HG03432 (cell line): ENCODE measurements at regions not wholly inside any gene's neighbourhood (a gene's known extent, or its start where the extent isn't known, plus 50 kb on each side); places are given as distances from the start of the nearest gene placed in this dataset.
"Not testable (repeated sequence)": the region's sequence is repeated elsewhere in the genome, so short reads cannot be mapped to it uniquely, and the experiment has no call there.

ENCODE experiments used
- ATAC-seq: cut with Tn5 transposase; IDR thresholded peaks from one replicate; pipeline ENCODE4 v1.9.1; 2021; ENCODE audit warnings: mild to moderate bottlenecking, moderate library complexity; ENCODE audit not compliant: unreplicated experiment

DNA sequence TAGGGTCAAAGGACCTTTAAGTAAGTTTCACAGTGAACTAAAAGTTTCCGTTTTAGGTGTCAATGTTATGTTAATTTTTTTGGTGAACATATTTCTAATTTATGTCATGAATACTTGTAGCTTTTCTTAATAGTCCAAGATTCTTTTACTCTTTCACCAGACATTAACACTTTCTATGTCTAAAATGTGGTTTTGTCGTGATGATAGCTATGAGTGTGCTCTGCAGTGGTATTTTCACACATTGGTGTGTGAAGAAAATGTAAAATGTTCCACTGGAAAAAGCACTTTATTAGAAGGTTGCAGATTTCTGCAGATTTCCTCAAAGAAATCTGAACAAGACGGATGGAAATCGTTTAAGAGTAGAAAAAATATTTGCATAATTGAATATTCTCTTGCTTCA is 561.0 kb upstream of the ANKRD30A start:
- no peak for ATAC-seq

DNA sequence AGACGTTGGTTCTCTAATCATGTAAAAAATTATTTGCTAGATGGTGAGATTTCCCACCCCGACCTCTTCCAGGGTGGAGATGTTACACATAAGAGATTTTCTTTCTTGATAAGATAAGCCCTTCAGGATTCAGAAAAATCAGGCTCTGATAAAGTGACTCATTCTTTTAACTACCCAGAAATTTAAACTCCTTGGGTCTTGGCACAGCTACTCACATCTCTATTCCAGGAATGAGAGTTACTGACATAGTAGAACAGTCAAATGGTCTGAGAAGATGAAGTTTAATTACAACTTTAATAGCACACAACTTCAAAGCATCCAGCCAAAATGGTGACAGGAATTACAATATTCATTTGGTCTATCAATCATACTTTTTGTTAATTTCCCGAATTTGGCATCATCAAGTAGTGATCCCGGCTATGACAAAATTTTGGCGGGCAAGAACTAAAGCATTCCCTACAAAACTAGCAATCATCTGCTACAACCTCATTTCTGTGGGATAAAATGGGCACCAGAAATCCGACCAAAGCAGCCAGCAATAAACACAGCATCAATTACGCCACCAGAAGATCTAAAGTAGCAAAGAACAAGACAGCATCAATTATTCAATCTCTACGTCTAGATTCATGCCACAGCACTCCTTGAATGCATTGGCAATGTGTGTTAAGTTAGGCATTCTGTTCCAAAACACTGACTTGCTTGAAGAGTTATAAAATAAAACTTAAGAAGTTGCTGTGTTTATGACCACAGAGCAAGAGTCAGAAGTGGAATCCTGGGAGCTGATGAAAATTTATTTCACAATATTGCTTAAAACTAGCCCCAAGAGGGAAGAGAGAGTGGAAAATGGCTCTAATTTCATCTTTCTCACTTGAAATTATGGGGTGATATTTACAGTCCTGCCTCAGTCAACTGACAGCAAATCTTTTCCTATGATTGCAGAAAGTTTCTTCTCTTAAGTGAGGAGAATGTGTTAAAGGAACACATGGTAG is 565.7 kb upstream of the ANKRD30A start:
- no peak for ATAC-seq

DNA sequence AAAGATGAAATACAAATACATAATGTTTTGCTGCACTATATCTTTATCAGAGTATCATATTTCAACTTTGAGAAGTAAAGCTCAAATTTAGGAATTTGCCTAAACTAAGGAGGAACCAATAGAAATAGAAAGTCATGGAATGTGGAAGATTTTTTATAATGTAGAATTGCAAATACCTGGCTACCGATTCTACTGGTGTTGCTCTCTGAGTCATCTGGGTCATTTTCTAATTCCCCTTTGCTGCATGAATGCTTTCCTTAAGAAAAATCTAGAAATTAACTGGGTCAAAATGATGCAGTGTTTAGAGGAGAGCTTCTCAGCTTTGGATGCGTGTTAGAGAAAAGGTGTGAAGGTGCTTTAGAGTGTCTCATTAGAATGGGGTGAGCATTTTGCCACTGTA is 568.9 kb upstream of the ANKRD30A start:
- no peak for ATAC-seq

DNA sequence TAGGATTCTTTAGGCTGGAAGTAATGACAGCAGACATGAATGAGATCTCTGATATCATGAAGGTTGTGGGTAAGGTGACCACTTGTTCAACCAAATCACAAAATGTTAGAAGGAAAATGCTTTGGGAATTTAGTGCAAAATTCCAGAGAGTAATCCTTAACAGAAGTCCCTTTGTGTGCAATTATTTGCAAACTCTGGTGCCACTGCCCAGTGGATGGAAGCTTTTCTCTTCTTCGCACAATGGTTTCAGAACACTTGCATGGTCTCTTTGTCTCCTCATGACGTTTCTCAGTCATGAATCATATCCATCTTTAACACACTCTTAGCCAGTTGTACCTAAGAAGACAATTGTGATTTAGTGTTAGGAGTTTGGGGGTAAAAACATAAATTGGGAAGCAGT is 570.4 kb upstream of the ANKRD30A start:
- ATAC-seq = no peak

DNA sequence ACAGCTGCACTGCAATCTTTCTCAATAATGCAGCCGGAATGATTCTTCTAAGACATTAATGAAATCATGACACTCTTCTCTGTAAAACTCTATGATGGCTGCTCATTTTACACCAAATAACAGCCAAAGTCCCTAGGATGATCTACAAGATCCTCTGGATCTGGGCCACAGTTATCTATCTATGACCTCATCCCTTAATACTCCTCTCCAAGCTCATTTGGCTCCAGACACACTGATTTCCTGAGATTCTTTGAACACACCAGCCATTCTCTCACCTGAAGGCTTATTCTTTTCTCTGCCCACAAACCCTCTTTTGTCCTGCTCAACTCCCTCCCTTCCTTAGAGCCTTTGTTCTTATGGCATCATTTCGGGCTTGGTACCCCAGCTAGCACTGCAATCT is 577.4 kb upstream of the ANKRD30A start:
- no peak for ATAC-seq

DNA sequence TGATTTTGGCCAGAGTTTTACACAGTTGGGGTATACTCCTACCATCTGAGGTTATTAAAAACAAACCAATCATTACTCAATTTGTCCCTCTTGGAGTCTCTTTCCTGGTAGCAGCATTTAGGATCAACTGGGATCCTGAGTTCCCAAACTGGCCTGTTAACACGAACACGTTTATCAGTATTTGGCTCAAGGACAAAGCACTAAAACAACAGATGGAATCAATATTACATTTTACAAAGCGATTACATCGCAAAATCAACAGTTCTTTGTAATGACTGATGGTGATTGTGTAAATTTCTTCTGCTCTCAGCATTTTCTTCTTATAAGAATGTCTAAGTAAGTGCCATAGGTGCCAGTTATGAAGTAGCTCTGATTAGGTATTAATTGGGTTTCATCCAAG is 582.9 kb upstream of the ANKRD30A start:
- no peak for ATAC-seq

DNA sequence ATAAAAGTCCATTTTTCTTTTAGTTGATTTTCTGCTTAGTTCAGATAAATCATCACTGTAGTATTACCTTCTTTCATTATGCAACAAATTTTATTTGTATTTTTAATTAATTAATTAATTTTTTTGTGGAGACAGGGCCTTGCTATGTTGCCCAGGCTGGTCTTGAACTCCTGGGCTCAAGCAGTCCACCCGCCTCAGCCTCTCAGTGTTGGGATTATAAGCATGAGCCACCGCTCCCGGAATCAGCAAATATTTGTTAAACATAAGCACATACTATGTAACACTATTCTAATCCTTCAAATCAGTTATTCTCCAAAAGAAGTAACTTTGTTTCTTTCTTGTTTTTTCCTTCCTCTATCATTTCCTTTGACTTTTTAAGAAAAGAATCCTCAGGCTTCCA is 584.8 kb upstream of the ANKRD30A start:
- no peak for ATAC-seq

DNA sequence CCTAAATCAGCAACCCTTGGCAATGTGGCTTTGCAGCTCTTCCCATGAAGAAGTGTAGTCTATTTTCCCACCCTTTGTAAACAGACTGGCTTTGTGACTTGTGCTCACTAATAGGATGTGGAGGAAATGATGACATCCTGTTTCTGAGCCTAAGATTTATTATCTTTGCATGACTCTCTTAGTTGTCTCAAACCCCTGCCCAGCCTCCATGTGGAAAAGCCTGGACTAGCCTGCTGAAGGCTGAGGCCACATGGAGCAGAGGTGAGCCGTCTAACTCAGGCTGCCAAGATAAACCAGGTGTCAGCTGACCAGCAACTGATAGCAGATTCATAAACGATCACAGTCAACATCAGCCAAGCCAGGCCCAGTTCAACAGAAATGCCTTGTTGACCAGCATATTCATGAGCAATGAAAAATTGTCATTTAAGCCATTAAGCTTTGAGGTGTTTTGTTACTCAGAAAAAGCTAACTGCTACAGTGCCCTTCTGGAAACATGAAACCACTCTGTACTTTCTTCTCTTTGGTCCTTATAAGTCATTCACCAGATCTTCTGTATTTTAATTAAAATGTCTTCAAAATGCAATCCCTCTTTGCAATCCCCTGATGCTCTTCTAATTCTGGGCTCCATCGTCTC is 586.3 kb upstream of the ANKRD30A start:
- ATAC-seq = no peak

DNA sequence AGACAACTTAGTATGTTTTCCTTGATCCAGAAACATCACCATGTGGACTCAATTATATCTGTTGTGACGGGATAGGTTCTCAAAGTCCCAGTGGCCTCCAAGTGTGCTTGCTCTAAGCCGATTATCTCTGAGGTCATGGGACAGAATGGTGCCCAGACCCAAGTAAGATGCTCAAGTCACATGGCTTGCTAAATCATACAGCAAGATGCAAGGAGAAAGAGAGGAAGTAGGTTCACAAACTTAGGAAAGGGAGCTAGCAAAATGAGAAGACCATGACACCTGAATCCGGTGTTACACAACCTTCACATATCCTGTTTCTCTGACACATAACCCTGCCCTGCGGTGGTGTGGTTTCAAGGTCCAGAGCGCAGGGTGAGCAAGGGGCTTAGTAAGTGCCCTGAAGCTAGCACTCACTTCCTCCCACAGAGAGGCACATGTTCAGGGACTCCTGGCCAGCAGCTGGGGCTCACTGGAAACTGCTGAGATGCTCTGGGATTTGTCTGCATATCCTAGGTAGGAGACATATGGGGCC is 590.9 kb upstream of the ANKRD30A start:
- ATAC-seq = peak; percentile 99

DNA sequence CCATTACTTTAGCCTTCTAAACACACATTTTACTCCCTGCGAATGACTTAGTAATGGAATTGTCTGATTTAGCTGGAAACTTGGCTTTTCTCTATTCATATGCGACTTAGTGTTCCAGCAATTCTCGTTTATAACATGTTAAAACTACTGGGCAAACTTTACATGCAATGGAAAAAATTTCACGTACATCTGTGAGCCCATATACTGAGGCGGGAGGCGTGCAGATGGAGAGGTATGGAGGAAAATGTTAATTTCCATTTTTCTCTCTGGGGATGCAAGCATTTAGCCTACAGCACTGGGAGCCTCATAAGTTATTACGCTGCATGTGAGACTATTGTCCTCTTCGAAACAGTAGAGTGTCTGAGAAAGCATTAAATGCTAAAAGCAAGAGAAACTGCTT is 591.5 kb upstream of the ANKRD30A start:
- no peak for ATAC-seq

DNA sequence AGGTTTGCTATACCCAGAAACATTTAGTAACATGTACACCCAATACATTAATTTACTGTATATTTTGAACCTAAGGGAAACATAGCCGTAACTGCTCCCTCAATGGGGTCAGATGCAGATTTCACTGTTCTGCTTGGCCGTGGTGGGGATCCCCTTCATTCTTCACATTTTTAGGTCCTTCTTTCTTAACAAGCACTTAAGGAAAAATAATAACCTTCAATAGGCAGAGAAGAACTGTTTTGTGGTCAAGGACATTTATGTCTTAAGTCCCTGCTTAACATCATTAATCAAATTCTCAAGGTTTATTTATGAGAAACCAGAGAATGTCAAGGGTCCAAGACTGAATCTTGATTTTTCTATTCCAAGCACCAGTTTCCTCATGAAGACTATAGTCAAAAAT is 592.1 kb upstream of the ANKRD30A start:
- ATAC-seq = no peak

DNA sequence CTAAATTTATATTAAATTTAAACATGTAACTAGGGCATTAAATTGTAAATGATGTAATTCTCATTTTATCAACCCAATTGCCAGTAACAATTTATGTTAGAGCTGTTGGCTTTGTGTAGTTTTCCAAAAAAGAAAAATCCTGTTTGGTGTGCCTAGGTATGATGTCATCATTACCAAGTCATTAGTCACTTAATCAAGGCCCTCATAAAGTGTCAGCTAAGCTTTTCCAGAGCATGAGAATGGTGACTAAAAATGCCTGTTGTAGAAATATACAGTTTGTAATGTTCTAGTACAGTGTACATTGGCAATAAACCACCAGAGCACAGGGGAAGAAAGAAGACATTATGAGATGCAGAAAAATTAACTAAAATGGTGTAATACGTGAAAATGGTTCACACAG is 593.8 kb upstream of the ANKRD30A start:
- ATAC-seq = no peak

DNA sequence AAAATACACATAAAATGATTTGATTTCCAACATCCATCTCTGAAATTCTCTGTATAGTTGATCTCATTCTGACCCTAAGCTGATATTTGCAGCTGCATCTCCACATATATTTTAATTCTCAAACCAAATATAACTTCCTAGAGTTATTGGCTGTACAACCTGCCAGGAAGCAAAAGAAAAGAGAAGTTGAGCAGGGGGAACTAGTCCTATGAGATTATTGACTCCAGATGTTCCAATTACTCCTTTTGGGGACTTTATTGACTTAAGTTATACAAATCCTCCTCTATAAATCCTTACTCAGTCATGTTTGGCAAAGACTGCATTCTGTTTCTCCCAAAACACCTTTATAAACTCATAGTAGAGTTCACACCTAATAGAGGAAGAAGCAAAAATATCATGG is 599.4 kb upstream of the ANKRD30A start:
- no peak for ATAC-seq

DNA sequence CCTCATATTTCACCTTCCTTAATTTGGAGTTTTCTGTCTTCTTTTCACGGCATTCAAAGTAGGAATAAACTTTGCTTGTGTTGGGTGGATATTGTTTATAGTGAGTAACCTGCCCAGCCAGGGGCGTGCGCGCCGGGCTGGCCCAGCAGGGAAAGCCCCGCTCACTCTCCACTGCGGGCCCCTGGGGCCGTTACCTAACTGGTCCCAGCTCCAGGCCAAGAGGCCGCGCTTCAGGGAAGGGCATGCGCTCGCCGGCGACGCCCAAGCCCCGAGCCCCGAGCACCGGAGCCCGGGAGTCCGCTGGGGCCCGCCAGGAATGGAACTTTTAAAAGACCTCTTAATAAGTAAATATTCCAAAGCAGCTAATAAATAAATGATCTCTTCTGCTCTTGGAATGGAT is 601.3 kb upstream of the ANKRD30A start:
- ATAC-seq = not testable (repeated sequence)

DNA sequence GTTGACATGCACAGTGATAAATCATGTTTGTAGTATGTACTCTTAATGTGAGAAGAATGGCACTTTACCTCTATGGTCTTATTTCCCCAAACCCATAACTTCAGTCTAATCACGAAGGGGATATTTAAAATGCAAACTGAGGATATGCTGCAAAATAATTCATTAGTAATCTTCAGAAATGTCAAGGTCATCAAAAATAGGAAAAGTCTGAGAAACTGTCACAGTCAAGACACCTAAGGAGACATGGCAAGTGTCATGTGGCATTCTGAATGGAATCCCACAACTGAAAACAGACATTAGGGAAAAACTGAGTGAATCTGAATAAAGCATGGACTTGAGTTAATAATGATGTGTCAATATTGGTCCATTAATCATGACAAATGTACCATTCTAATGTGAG is 605.5 kb upstream of the ANKRD30A start:
- ATAC-seq = no peak

DNA sequence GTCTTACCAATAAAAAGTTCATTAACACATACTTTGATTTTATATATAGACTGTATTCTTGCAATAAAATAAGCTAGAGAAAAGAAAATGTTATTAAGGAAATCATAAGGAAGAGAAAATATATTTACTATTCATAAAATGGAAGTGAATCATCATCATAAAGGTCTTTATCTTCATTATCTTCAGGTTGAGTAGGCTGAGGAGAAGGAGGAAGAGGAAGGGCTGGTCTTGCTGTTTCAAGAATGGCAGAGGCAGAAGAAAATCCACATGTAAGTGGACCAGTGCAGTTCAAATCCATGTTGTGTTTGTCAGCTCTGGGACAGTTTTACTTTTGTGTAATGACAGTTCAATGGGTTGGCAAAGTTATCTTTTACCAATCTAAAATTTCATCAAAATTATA is 609.1 kb upstream of the ANKRD30A start:
- no peak for ATAC-seq

DNA sequence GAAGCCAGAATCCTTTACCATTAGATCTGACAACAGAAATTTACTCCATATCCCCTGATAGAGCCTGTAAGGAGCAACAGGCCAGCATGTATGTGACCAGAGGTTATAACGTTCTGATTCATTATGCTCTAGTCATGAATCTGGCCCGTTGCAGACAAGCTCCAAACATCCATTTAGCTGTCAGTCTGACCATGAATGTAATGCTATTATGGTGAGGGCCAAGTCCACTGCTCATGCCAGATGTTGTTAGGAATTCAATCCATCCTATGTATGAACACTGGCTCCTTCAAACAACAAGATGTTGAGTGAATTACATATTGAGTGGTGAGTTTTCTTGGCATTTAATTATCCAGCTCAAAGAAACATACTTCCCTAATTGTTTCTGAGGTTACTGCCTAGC is 610.1 kb upstream of the ANKRD30A start:
- no peak for ATAC-seq

DNA sequence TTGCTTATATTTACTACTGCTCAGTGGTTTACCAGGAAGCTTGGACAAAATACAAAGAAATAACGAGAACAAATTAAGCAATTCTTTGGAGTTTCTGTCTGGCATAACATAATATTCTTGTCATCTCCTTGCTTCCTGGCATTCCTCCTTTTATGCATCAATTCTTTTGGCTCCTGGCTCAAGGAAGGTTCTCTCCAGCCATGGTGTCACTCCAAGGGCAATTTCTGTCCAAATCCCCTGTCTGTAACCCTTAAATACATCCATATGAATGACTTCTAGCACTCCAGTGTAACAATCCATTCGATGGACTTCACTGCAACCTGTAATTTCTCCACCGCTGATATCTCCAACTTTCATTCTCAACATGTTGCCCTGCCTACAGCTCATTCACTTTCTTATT is 617.7 kb upstream of the ANKRD30A start:
- no peak for ATAC-seq

DNA sequence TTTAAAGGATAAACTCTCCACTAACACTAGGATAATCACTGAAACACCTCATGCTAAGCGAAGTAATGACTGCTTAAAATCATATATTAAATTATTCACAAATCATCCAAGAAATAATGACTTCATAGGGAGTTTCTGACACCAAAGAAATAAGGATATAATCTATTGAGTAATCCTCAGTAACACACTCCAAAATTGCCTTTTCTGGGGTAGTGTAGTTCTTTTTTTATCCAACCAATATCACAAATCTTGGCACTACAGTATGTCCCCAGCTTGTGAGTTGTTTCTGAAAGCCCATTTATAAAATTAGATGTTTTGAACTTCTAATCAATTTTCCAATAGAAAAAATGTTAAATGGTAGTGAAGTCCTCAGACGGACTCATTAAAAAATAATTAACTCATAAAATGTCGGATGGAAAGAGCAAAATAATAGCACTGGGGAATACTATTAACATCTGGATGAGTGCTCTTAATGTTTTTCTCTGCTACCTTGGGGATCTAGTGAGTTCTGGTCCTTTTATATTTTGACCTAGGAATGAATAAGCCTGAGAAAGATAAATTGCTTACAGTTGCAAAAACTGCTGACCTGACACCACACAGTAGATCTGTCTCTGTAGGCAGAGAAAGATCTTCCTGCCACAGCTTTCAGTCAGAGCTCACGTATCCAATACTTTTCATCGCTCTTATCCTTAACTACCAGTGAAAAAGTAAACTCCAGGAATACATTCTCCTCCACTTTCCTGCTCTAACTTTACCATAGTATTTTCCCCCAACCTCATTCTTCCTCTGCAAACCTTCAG is 618.5 kb upstream of the ANKRD30A start:
- ATAC-seq = no peak

DNA sequence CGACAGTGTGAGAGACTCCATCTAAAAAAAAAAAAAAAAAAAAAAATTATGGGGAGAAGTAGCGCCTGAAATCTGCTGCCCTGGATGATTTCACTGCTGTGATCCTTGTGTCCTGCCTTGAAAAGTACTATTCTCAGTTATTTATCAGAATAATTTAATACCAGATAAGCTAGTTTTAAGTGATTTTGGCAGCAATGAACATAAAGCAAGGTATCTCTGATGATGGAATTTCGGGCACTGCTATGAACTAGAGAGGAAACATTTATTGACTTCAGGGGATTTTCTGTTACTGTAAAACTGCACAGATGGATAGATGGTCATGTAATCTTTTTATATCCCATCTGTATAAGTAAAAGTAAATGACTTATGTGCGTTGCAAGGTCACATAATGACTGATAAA is 619.1 kb upstream of the ANKRD30A start:
- ATAC-seq = no peak

DNA sequence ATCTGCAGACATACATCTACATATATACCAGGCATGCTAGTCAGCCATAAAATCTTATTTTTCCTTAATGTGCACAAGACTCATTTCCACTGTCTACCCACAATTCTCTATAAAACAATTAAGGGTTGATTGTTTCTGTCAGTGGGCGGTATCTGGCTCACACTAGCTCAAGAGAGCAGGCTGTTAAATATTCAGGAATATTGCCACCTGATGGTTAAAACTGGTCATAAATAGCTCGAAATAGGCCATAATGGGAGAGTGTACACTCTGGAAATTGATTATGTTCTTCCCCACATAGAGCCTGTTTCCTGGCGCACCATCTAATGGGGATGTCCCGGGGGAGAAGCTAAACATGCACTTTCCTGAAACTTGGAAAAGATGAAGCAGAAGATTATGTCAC is 620.6 kb upstream of the ANKRD30A start:
- no peak for ATAC-seq
